ENCODE measurements at regions not wholly inside any gene's neighbourhood (a gene's known extent, or its start where the extent isn't known, plus 50 kb on each side); places are given as distances from the start of the nearest gene placed in this dataset.

GRCh38 chr13:93066187-93066586 is 160.4 kb upstream of the GPC6 start:
- TF ChIP-seq, protein P1, sequence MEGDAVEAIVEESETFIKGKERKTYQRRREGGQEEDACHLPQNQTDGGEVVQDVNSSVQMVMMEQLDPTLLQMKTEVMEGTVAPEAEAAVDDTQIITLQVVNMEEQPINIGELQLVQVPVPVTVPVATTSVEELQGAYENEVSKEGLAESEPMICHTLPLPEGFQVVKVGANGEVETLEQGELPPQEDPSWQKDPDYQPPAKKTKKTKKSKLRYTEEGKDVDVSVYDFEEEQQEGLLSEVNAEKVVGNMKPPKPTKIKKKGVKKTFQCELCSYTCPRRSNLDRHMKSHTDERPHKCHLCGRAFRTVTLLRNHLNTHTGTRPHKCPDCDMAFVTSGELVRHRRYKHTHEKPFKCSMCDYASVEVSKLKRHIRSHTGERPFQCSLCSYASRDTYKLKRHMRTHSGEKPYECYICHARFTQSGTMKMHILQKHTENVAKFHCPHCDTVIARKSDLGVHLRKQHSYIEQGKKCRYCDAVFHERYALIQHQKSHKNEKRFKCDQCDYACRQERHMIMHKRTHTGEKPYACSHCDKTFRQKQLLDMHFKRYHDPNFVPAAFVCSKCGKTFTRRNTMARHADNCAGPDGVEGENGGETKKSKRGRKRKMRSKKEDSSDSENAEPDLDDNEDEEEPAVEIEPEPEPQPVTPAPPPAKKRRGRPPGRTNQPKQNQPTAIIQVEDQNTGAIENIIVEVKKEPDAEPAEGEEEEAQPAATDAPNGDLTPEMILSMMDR (IDR thresholded peaks at IDR 0.05; ENCODE audit: control extremely low read depth in 1 of 3, insufficient read depth in 1 of 3, low read depth in 1 of 3, low read length in 3 of 3): no peak
- TF ChIP-seq KDM4A (IDR thresholded peaks at IDR 0.05; ENCODE audit: low read depth, low read length, severe bottlenecking) (no peak), EZH2 (IDR thresholded peaks at IDR 0.05; ENCODE audit: low read depth, low read length, severe bottlenecking) (no peak), FOSL1 (IDR thresholded peaks at IDR 0.05; ENCODE audit: insufficient read depth, low read depth, low read length) (no peak)
